ENCODE measurements at regions not wholly inside any gene's neighbourhood (a gene's known extent, or its start where the extent isn't known, plus 50 kb on each side); places are given as distances from the start of the nearest gene placed in this dataset.
A peak's percentile ranks its signal among the peaks of the same experiment; 100 is the strongest.
"Not testable (repeated sequence)": the region's sequence is repeated elsewhere in the genome, so short reads cannot be mapped to it uniquely, and the experiment has no call there.

- no peak for DNase-seq
These were observed 80.8 kb downstream of the C21orf91 start for GRCh38 chr21:17738176-17738953.

- no peak for DNase-seq
These were observed 83.1 kb downstream of the C21orf91 start for GRCh38 chr21:17736072-17736471.

- no peak for DNase-seq
These were observed 85.9 kb downstream of the C21orf91 start for GRCh38 chr21:17733209-17733608.

- DNase-seq = no peak
These were observed 86.8 kb downstream of the C21orf91 start for GRCh38 chr21:17732306-17732705.

- DNase-seq = no peak
These were observed 87.6 kb downstream of the C21orf91 start for GRCh38 chr21:17731554-17731953.

GRCh38 chr21:17730782-17731181 is 88.4 kb downstream of the C21orf91 start:
- peak; percentile 3 for DNase-seq

- no peak for DNase-seq
These were observed 89.7 kb downstream of the C21orf91 start for GRCh38 chr21:17729455-17729854.

GRCh38 chr21:17727361-17727760 is 91.8 kb downstream of the C21orf91 start:
- no peak for DNase-seq

GRCh38 chr21:17726047-17726829 is 92.9 kb downstream of the C21orf91 start:
- peak; percentile 3 for DNase-seq

GRCh38 chr21:17725339-17725738 is 93.8 kb downstream of the C21orf91 start:
- no peak for DNase-seq

- DNase-seq = no peak
These were observed 100.2 kb upstream of the BTG3 start for GRCh38 chr21:17712887-17713286.

GRCh38 chr21:17711896-17712295 is 99.2 kb upstream of the BTG3 start:
- no peak for DNase-seq

GRCh38 chr21:17709266-17709611 is 96.5 kb upstream of the BTG3 start:
- no peak for DNase-seq

GRCh38 chr21:17708522-17709265 is 96.0 kb upstream of the BTG3 start:
- no peak for DNase-seq

- no peak for DNase-seq
These were observed 87.0 kb upstream of the BTG3 start for GRCh38 chr21:17699524-17700189.

- no peak for DNase-seq
These were observed 84.8 kb upstream of the BTG3 start for GRCh38 chr21:17697473-17697872.

- DNase-seq = not testable (repeated sequence)
These were observed 81.7 kb upstream of the BTG3 start for GRCh38 chr21:17694416-17694815.

- DNase-seq = no peak
These were observed 81.1 kb upstream of the BTG3 start for GRCh38 chr21:17693801-17694200.

- no peak for DNase-seq
These were observed 77.4 kb upstream of the BTG3 start for GRCh38 chr21:17690078-17690494.

- peak; percentile 71 for DNase-seq
These were observed 76.5 kb upstream of the BTG3 start for GRCh38 chr21:17688912-17689874.

- DNase-seq = no peak
These were observed 70.2 kb upstream of the BTG3 start for GRCh38 chr21:17682924-17683323.
